Activated naive CD4-positive, alpha-beta T cell treated with anti-CD3 and anti-CD28 coated beads, Interleukin-2, amount 10 ng/mL, durations not matched to agents 7 days and 5 days (primary cell): ENCODE measurements at regions not wholly inside any gene's neighbourhood (a gene's known extent, or its start where the extent isn't known, plus 50 kb on each side); places are given as distances from the start of the nearest gene placed in this dataset.
"Not testable (repeated sequence)": the region's sequence is repeated elsewhere in the genome, so short reads cannot be mapped to it uniquely, and the experiment has no call there.

Experiments
- CTCF ChIA-PET: fragments of 350-600 bp; sonication (Branson Sonifier 250); formaldehyde crosslinking; loops from one replicate; lab custom pipeline; 2021; ENCODE audit warnings: antibody characterized with exemption; lab: Charles Lee
- DNase-seq: peaks from one replicate; pipeline ENCODE4 v3.0.0-alpha.2; 2020
- H3K27ac Mint-ChIP-seq: one replicate; pipeline ENCODE4 v1.8.0; 2021; ENCODE audit warnings: mild to moderate bottlenecking, moderate library complexity, mixed read lengths
- H3K27me3 Mint-ChIP-seq: one replicate; pipeline ENCODE4 v1.8.0; 2021; ENCODE audit warnings: mild to moderate bottlenecking, mixed read lengths
- H3K36me3 Mint-ChIP-seq: one replicate; pipeline ENCODE4 v1.8.0; 2021; ENCODE audit warnings: mixed read lengths
- H3K4me1 Mint-ChIP-seq: one replicate; pipeline ENCODE4 v1.8.0; 2021; ENCODE audit warnings: mixed read lengths
- H3K4me3 Mint-ChIP-seq: one replicate; pipeline ENCODE4 v1.8.0; 2021; ENCODE audit warnings: mild to moderate bottlenecking, moderate library complexity, mixed read lengths
- H3K9me3 Mint-ChIP-seq: one replicate; pipeline ENCODE4 v1.8.0; 2021; ENCODE audit warnings: mixed read lengths

GRCh38 chr20:30891400-30891799 is 366.1 kb upstream of the DEFB115 start:
- DNase-seq, H3K9me3 Mint-ChIP-seq, CTCF ChIA-PET: not testable (repeated sequence)

GRCh38 chr20:30892541-30893345 is 364.7 kb upstream of the DEFB115 start:
- H3K27me3 Mint-ChIP-seq, result peaks cover 46% of the 10 kb centered on the region
- H3K4me3 Mint-ChIP-seq, result no peak overlapping the region
- peaks cover 4% of the 10 kb centered on the region for H3K9me3 Mint-ChIP-seq
- H3K36me3 Mint-ChIP-seq, result no peaks in the 10 kb centered on the region
- CTCF ChIA-PET, result no interaction called here
- DNase-seq, result no peak
- H3K4me1 Mint-ChIP-seq, result no peaks in the 10 kb centered on the region
- H3K27ac Mint-ChIP-seq, result no peak overlapping the region

More at GRCh38 chr20:30891400-30891799, 366.1 kb upstream of the DEFB115 start:
- not testable (repeated sequence) for H3K36me3 Mint-ChIP-seq, H3K4me3 Mint-ChIP-seq, H3K4me1 Mint-ChIP-seq, H3K27ac Mint-ChIP-seq
- peaks cover 46% of the 10 kb centered on the region for H3K27me3 Mint-ChIP-seq

- CTCF ChIA-PET, H3K36me3 Mint-ChIP-seq, H3K9me3 Mint-ChIP-seq, H3K4me3 Mint-ChIP-seq, DNase-seq, H3K4me1 Mint-ChIP-seq: not testable (repeated sequence)
- Mint-ChIP-seq H3K27me3 (peaks cover 52% of the 10 kb centered on the region), H3K27ac (peak overlapping the region; percentile 11)
Observed at GRCh38 chr20:30893346-30894314, 363.8 kb upstream of the DEFB115 start.

GRCh38 chr20:30894707-30895353 is 362.6 kb upstream of the DEFB115 start:
- H3K27me3 Mint-ChIP-seq, result peaks cover 64% of the 10 kb centered on the region

GRCh38 chr20:30895354-30895711 is 362.1 kb upstream of the DEFB115 start:
- peaks cover 69% of the 10 kb centered on the region for H3K27me3 Mint-ChIP-seq
- CTCF ChIA-PET, result not testable (repeated sequence)

More at GRCh38 chr20:30894707-30895353, 362.6 kb upstream of the DEFB115 start:
- DNase-seq, H3K4me1 Mint-ChIP-seq, H3K9me3 Mint-ChIP-seq, H3K4me3 Mint-ChIP-seq, H3K27ac Mint-ChIP-seq, CTCF ChIA-PET, H3K36me3 Mint-ChIP-seq: not testable (repeated sequence)

GRCh38 chr20:30899370-30900079 is 357.9 kb upstream of the DEFB115 start:
- CTCF ChIA-PET, H3K9me3 Mint-ChIP-seq, H3K27ac Mint-ChIP-seq, H3K36me3 Mint-ChIP-seq, DNase-seq, H3K4me1 Mint-ChIP-seq, H3K4me3 Mint-ChIP-seq: not testable (repeated sequence)
- H3K27me3 Mint-ChIP-seq, result peaks cover 38% of the 10 kb centered on the region

More at GRCh38 chr20:30895354-30895711, 362.1 kb upstream of the DEFB115 start:
- DNase-seq, H3K4me1 Mint-ChIP-seq, H3K9me3 Mint-ChIP-seq, H3K36me3 Mint-ChIP-seq, H3K27ac Mint-ChIP-seq, H3K4me3 Mint-ChIP-seq: not testable (repeated sequence)

GRCh38 chr20:30900080-30900719 is 357.3 kb upstream of the DEFB115 start:
- H3K36me3 Mint-ChIP-seq, H3K27ac Mint-ChIP-seq, CTCF ChIA-PET, H3K4me1 Mint-ChIP-seq, DNase-seq, H3K4me3 Mint-ChIP-seq: not testable (repeated sequence)
- Mint-ChIP-seq H3K9me3 (peaks cover 12% of the 10 kb centered on the region), H3K27me3 (peaks cover 31% of the 10 kb centered on the region)

GRCh38 chr20:30905231-30905630 is 352.2 kb upstream of the DEFB115 start:
- H3K4me1 Mint-ChIP-seq, H3K36me3 Mint-ChIP-seq, DNase-seq, H3K4me3 Mint-ChIP-seq, CTCF ChIA-PET, H3K27me3 Mint-ChIP-seq, H3K27ac Mint-ChIP-seq: not testable (repeated sequence)
- H3K9me3 Mint-ChIP-seq, result peaks cover 34% of the 10 kb centered on the region

- H3K4me3 Mint-ChIP-seq, result no peak overlapping the region
Observed at GRCh38 chr20:30910937-30911725, 346.3 kb upstream of the DEFB115 start.

GRCh38 chr20:30911832-30912660 is 345.4 kb upstream of the DEFB115 start:
- H3K4me3 Mint-ChIP-seq, H3K27ac Mint-ChIP-seq, DNase-seq, H3K4me1 Mint-ChIP-seq, H3K36me3 Mint-ChIP-seq, CTCF ChIA-PET: not testable (repeated sequence)
- Mint-ChIP-seq H3K9me3 (peaks cover 34% of the 10 kb centered on the region), H3K27me3 (peaks cover 17% of the 10 kb centered on the region)

More at GRCh38 chr20:30910937-30911725, 346.3 kb upstream of the DEFB115 start:
- Mint-ChIP-seq H3K9me3 (peaks cover 37% of the 10 kb centered on the region), H3K27ac (no peak overlapping the region), H3K4me1 (peaks cover 2% of the 10 kb centered on the region), H3K36me3 (peaks cover 4% of the 10 kb centered on the region), H3K27me3 (peaks cover 17% of the 10 kb centered on the region)
- CTCF ChIA-PET, result no interaction called here
- no peak for DNase-seq

GRCh38 chr20:30912661-30913026 is 344.8 kb upstream of the DEFB115 start:
- DNase-seq, H3K4me1 Mint-ChIP-seq, H3K36me3 Mint-ChIP-seq, H3K4me3 Mint-ChIP-seq, H3K27ac Mint-ChIP-seq, CTCF ChIA-PET: not testable (repeated sequence)
- Mint-ChIP-seq H3K9me3 (peaks cover 32% of the 10 kb centered on the region), H3K27me3 (peaks cover 17% of the 10 kb centered on the region)

GRCh38 chr20:30916404-30916803 is 341.1 kb upstream of the DEFB115 start:
- H3K4me1 Mint-ChIP-seq, H3K4me3 Mint-ChIP-seq, CTCF ChIA-PET, H3K27ac Mint-ChIP-seq, DNase-seq, H3K36me3 Mint-ChIP-seq: not testable (repeated sequence)
- Mint-ChIP-seq H3K9me3 (peaks cover 18% of the 10 kb centered on the region), H3K27me3 (peaks cover 17% of the 10 kb centered on the region)
